Superior temporal gyrus (tissue), 1 donor: ENCODE measurements at regions not wholly inside any gene's neighbourhood (a gene's known extent, or its start where the extent isn't known, plus 50 kb on each side); places are given as distances from the start of the nearest gene placed in this dataset.
"Not testable (repeated sequence)": the region's sequence is repeated elsewhere in the genome, so short reads cannot be mapped to it uniquely, and the experiment has no call there.

Experiments
- DNase-seq: peaks from one replicate; pipeline ENCODE4 v3.0.0-alpha.2; 2016; ENCODE audit errors: extremely low spot score

- DNase-seq, result no peak
Measured at GRCh38 chr10:31186225-31187000, 132.6 kb upstream of the ZEB1 start.

GRCh38 chr10:31187182-31187581 is 131.8 kb upstream of the ZEB1 start:
- no peak for DNase-seq

GRCh38 chr10:31187607-31188210 is 131.3 kb upstream of the ZEB1 start:
- no peak for DNase-seq

- DNase-seq, result no peak
Measured at GRCh38 chr10:31188792-31189406, 130.1 kb upstream of the ZEB1 start.

GRCh38 chr10:31190488-31190887 is 128.5 kb upstream of the ZEB1 start:
- DNase-seq, result no peak

GRCh38 chr10:31192475-31192874 is 126.5 kb upstream of the ZEB1 start:
- no peak for DNase-seq

GRCh38 chr10:31194986-31195385 is 124.0 kb upstream of the ZEB1 start:
- no peak for DNase-seq

- no peak for DNase-seq
Measured at GRCh38 chr10:31197886-31198285, 121.1 kb upstream of the ZEB1 start.

GRCh38 chr10:31204090-31204489 is 114.9 kb upstream of the ZEB1 start:
- no peak for DNase-seq

GRCh38 chr10:31207636-31208035 is 111.4 kb upstream of the ZEB1 start:
- no peak for DNase-seq

GRCh38 chr10:31209478-31209877 is 109.5 kb upstream of the ZEB1 start:
- DNase-seq, result no peak

- no peak for DNase-seq
Measured at GRCh38 chr10:31210190-31210589, 108.8 kb upstream of the ZEB1 start.

GRCh38 chr10:31213959-31214358 is 105.1 kb upstream of the ZEB1 start:
- no peak for DNase-seq

- DNase-seq, result peak; percentile 13
Measured at GRCh38 chr10:31215052-31215451, 104.0 kb upstream of the ZEB1 start.

GRCh38 chr10:31219306-31219705 is 99.7 kb upstream of the ZEB1 start:
- no peak for DNase-seq

GRCh38 chr10:31228780-31229179 is 90.2 kb upstream of the ZEB1 start:
- DNase-seq, result not testable (repeated sequence)

GRCh38 chr10:31239961-31240360 is 79.1 kb upstream of the ZEB1 start:
- DNase-seq, result no peak

- DNase-seq, result no peak
Measured at GRCh38 chr10:31242902-31243301, 76.1 kb upstream of the ZEB1 start.

- DNase-seq, result not testable (repeated sequence)
Measured at GRCh38 chr10:31251118-31251517, 67.9 kb upstream of the ZEB1 start.

- DNase-seq, result no peak
Measured at GRCh38 chr10:31253237-31253636, 65.8 kb upstream of the ZEB1 start.

GRCh38 chr10:31261511-31262311 is 57.3 kb upstream of the ZEB1 start:
- DNase-seq, result peak; percentile 46

- DNase-seq, result no peak
Measured at GRCh38 chr10:31262672-31263071, 56.3 kb upstream of the ZEB1 start.
